Stimulated activated CD4-positive, alpha-beta T cell treated with anti-CD3 and anti-CD28 coated beads, TNF-alpha, amount 100 ng/mL, for 24 hours (primary cell): ENCODE measurements at regions not wholly inside any gene's neighbourhood (a gene's known extent, or its start where the extent isn't known, plus 50 kb on each side); places are given as distances from the start of the nearest gene placed in this dataset.

Experiments
- DNase-seq, 3 experiments: peaks; one replicate each; pipeline ENCODE4 v3.0.0-alpha.2; 2020; ENCODE audit warnings: low read depth in 3 of 3

- DNase-seq = no peak
Observed at GRCh38 chr4:155552180-155552579, 114.5 kb upstream of the GUCY1A1 start.

GRCh38 chr4:155548173-155548572 is 118.5 kb upstream of the GUCY1A1 start:
- no peak for DNase-seq

GRCh38 chr4:155546451-155546850 is 120.2 kb upstream of the GUCY1A1 start:
- DNase-seq = no peak

- DNase-seq = no peak
Observed at GRCh38 chr4:155545456-155545855, 121.2 kb upstream of the GUCY1A1 start.

- no peak for DNase-seq
Observed at GRCh38 chr4:155544547-155544946, 122.1 kb upstream of the GUCY1A1 start.

- DNase-seq = no peak
Observed at GRCh38 chr4:155543126-155543765, 123.4 kb upstream of the GUCY1A1 start.

GRCh38 chr4:155542415-155542814 is 124.2 kb upstream of the GUCY1A1 start:
- no peak for DNase-seq

GRCh38 chr4:155541716-155542115 is 124.9 kb upstream of the GUCY1A1 start:
- no peak for DNase-seq

- no peak for DNase-seq
Observed at GRCh38 chr4:155540698-155541097, 126.0 kb upstream of the GUCY1A1 start.

- no peak for DNase-seq
Observed at GRCh38 chr4:155539746-155540145, 126.9 kb upstream of the GUCY1A1 start.

- no peak for DNase-seq
Observed at GRCh38 chr4:155535802-155536454, 130.7 kb upstream of the GUCY1A1 start.

GRCh38 chr4:155532373-155533085 is 134.1 kb upstream of the GUCY1A1 start:
- DNase-seq = no peak

GRCh38 chr4:155530857-155531256 is 135.8 kb upstream of the GUCY1A1 start:
- no peak for DNase-seq

- DNase-seq = no peak
Observed at GRCh38 chr4:155530290-155530689, 136.4 kb upstream of the GUCY1A1 start.

- DNase-seq = no peak
Observed at GRCh38 chr4:155529716-155530115, 136.9 kb upstream of the GUCY1A1 start.

GRCh38 chr4:155529272-155529671 is 137.4 kb upstream of the GUCY1A1 start:
- no peak for DNase-seq

- no peak for DNase-seq
Observed at GRCh38 chr4:155526452-155527169, 140.0 kb upstream of the GUCY1A1 start.

GRCh38 chr4:155524926-155525455 is 141.7 kb upstream of the GUCY1A1 start:
- DNase-seq = no peak

GRCh38 chr4:155523358-155523757 is 143.3 kb upstream of the GUCY1A1 start:
- no peak for DNase-seq

- DNase-seq = no peak
Observed at GRCh38 chr4:155522201-155522600, 144.4 kb upstream of the GUCY1A1 start.

- no peak for DNase-seq
Observed at GRCh38 chr4:155521382-155521781, 144.6 kb upstream of the MAP9 start.

- no peak for DNase-seq
Observed at GRCh38 chr4:155515444-155516075, 138.8 kb upstream of the MAP9 start.
